ENCODE measurements at regions not wholly inside any gene's neighbourhood (a gene's known extent, or its start where the extent isn't known, plus 50 kb on each side); places are given as distances from the start of the nearest gene placed in this dataset.

DNA sequence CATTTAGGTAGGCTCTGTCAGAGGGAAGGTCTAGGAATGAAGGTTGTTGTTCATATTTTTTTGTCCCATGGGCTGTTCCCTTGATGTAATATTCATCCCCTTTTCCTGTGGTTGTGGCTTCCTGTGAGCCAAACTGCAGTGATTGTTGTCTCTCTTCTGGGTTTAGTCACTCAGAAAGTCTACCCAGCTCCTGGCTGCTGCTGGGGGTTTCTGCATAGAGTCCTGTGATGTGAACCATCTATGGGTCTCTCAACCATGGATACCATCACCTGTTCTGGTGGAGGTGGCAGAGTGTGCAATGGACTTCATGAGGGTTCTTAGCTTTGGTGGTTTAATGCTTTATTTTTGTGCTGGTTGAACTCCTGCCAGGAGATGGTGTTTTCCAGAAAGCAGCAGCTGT is 122.8 kb downstream of the ZC4H2 start:
- no peaks in the 10 kb centered on the region for H3K4me1 ChIP-seq (ENCODE audit: insufficient read depth)
- DNase-seq, result no peak
- no peaks in the 10 kb centered on the region for H3K9me2 ChIP-seq (ENCODE audit: insufficient read depth)
- no peaks in the 10 kb centered on the region for H3K27me3 ChIP-seq (replicated peaks; ENCODE audit: insufficient read depth)
- no peak overlapping the region for H2AFZ ChIP-seq
- no peaks in the 10 kb centered on the region for H3K79me2 ChIP-seq (ENCODE audit: insufficient read depth)
- no peaks in the 10 kb centered on the region for H3F3A ChIP-seq (ENCODE audit: insufficient read depth)
- H3K36me3 ChIP-seq (ENCODE audit: low read depth), result no peaks in the 10 kb centered on the region
- no peak overlapping the region for H3K4me3 ChIP-seq
- no peak for TF ChIP-seq EZH2phosphoT487 (IDR thresholded peaks at IDR 0.05; ENCODE audit: insufficient read depth, low read depth)
- TF ChIP-seq EZH2 (IDR thresholded peaks at IDR 0.05; ENCODE audit: insufficient read depth, poor library complexity, severe bottlenecking), result no peak
- H3K9ac ChIP-seq, result no peak overlapping the region
- H3K27ac ChIP-seq, result no peak overlapping the region
- no peaks in the 10 kb centered on the region for H3K9me3 ChIP-seq (ENCODE audit: low read depth)
- in situ Hi-C loops (cut with MboI), result no loop called here
- no peaks in the 10 kb centered on the region for H4K20me1 ChIP-seq (ENCODE audit: insufficient read depth)
- H3K4me2 ChIP-seq (ENCODE audit: unreplicated experiment), result no peak overlapping the region

DNA sequence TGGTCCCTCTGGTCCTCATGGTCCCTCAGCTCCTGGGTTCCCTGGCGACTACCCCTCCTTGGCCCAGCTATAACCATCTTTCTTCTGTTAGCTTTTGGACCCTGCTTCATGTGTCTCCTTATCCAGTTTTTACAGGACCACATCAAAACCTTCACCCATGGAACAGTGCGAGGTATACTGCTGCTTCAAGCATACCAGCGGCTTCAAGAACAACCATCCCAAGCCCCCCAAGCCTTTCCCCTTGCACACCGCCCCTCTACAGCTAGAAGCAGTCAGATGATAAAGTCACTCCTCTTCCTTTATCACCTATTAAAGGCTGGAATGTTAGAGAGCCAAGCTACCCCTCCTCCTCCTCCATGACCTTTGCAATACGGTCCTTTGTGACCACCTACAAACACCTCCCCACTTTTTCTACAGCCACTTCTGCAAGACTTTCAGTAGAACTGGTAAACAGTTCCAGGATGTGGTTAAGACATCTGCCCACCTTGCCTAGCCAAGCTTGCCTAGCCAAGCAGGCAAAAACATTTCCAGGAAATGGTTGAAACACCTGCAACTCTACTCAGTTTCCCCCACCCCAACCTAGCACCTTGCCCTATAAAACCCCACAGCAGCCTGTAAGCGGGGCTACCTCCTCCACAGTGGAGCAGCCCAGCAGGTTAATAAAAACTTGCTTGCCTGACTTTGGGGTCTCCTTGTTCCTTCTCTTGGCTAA is 125.7 kb downstream of the ZC4H2 start:
- H3K27ac ChIP-seq, result no peak overlapping the region
- in situ Hi-C loops (cut with MboI), result no loop called here
- no peaks in the 10 kb centered on the region for H3K9me2 ChIP-seq (ENCODE audit: insufficient read depth)
- H3F3A ChIP-seq (ENCODE audit: insufficient read depth), result no peaks in the 10 kb centered on the region
- H3K9me3 ChIP-seq (ENCODE audit: low read depth), result no peaks in the 10 kb centered on the region
- DNase-seq, result no peak
- H4K20me1 ChIP-seq (ENCODE audit: insufficient read depth), result no peaks in the 10 kb centered on the region
- no peaks in the 10 kb centered on the region for H3K4me1 ChIP-seq (ENCODE audit: insufficient read depth)
- 30 to 39% methylated on average over 6 of the region's 6 CpGs for WGBS, 2 experiments (ENCODE audit: low coverage in 1 of 2, low lambda C conversion rate in 2 of 2, missing lambda C conversion rate in 2 of 2)
- H3K79me2 ChIP-seq (ENCODE audit: insufficient read depth), result no peaks in the 10 kb centered on the region
- H3K36me3 ChIP-seq (ENCODE audit: low read depth), result no peaks in the 10 kb centered on the region
- H3K27me3 ChIP-seq (replicated peaks; ENCODE audit: insufficient read depth), result no peaks in the 10 kb centered on the region
- no peak overlapping the region for H3K9ac ChIP-seq
- H3K4me2 ChIP-seq (ENCODE audit: unreplicated experiment), result no peak overlapping the region
- H2AFZ ChIP-seq, result no peak overlapping the region
- no peak overlapping the region for H3K4me3 ChIP-seq
- TF ChIP-seq EZH2phosphoT487 (IDR thresholded peaks at IDR 0.05; ENCODE audit: insufficient read depth, low read depth) (no peak), EZH2 (IDR thresholded peaks at IDR 0.05; ENCODE audit: insufficient read depth, poor library complexity, severe bottlenecking) (no peak)

DNA sequence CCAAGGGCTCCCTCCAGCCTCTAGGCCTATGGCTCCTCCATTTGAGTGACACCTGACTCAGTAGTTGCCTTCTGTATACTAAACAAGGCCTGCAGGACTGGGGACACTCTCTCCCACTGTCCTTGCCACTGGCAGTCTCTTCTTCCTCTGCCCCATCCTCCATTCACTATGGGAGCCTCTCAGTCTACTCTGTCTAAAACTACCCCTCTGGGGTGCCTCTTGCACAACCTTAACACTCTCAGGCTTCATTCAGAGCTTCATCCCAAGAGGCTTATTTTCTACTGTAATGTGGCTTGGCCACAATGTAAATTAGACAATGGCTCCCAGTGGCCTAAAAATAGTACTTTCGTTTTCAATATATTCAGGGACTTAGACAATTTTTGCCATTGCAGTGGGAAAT is 133.0 kb downstream of the ZC4H2 start:
- DNase-seq, result no peak
- Histone ChIP-seq H2AFZ (no peak overlapping the region), H3K9ac (no peak overlapping the region), H3K4me2 (ENCODE audit: unreplicated experiment) (no peak overlapping the region), H3K36me3 (ENCODE audit: low read depth) (no peaks in the 10 kb centered on the region), H3K9me2 (ENCODE audit: insufficient read depth) (no peaks in the 10 kb centered on the region), H3F3A (ENCODE audit: insufficient read depth) (no peaks in the 10 kb centered on the region), H3K27ac (no peak overlapping the region), H3K9me3 (ENCODE audit: low read depth) (no peaks in the 10 kb centered on the region), H3K4me1 (ENCODE audit: insufficient read depth) (no peaks in the 10 kb centered on the region), H3K79me2 (ENCODE audit: insufficient read depth) (no peaks in the 10 kb centered on the region), H4K20me1 (ENCODE audit: insufficient read depth) (no peaks in the 10 kb centered on the region), H3K4me3 (no peak overlapping the region), H3K27me3 (replicated peaks; ENCODE audit: insufficient read depth) (no peaks in the 10 kb centered on the region)
- no peak for TF ChIP-seq EZH2phosphoT487 (IDR thresholded peaks at IDR 0.05; ENCODE audit: insufficient read depth, low read depth)
- no peak for TF ChIP-seq EZH2 (IDR thresholded peaks at IDR 0.05; ENCODE audit: insufficient read depth, poor library complexity, severe bottlenecking)
- 0% methylated on average over 1 of the region's 1 CpG for WGBS, 2 experiments (ENCODE audit: low coverage in 1 of 2, low lambda C conversion rate in 2 of 2, missing lambda C conversion rate in 2 of 2)
- in situ Hi-C loops (cut with MboI), result no loop called here

DNA sequence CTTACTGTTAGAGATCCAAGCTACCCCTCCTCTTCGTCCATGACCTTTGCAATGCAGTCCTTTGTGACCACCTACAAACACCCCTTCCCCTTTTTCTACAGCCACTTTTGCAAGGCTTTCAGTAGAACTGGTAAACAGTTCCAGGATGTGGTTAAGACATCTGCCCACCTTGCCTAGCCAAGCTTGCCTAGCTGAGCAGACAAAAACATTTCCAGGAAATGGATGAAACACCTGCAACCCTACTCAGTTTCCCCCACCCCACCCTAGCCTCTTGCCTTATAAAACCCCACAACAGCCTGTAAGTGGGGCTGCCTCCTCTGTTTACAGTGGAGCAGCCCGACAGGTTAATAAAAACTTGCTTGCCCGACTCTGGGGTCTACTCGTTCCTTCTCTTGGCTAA is 133.8 kb downstream of the ZC4H2 start:
- no peak for DNase-seq
- in situ Hi-C loops (cut with MboI), result no loop called here
- Histone ChIP-seq H4K20me1 (ENCODE audit: insufficient read depth) (no peaks in the 10 kb centered on the region), H2AFZ (no peak overlapping the region), H3K36me3 (ENCODE audit: low read depth) (no peaks in the 10 kb centered on the region), H3K9me2 (ENCODE audit: insufficient read depth) (no peaks in the 10 kb centered on the region), H3K27me3 (replicated peaks; ENCODE audit: insufficient read depth) (no peaks in the 10 kb centered on the region), H3K9me3 (ENCODE audit: low read depth) (no peaks in the 10 kb centered on the region), H3K4me1 (ENCODE audit: insufficient read depth) (no peaks in the 10 kb centered on the region), H3K79me2 (ENCODE audit: insufficient read depth) (no peaks in the 10 kb centered on the region), H3K4me3 (no peak overlapping the region), H3K9ac (no peak overlapping the region), H3K4me2 (ENCODE audit: unreplicated experiment) (no peak overlapping the region), H3F3A (ENCODE audit: insufficient read depth) (no peaks in the 10 kb centered on the region), H3K27ac (no peak overlapping the region)
- TF ChIP-seq EZH2phosphoT487 (IDR thresholded peaks at IDR 0.05; ENCODE audit: insufficient read depth, low read depth), result no peak
- TF ChIP-seq EZH2 (IDR thresholded peaks at IDR 0.05; ENCODE audit: insufficient read depth, poor library complexity, severe bottlenecking), result no peak
- WGBS, 2 experiments (ENCODE audit: low coverage in 1 of 2, low lambda C conversion rate in 2 of 2, missing lambda C conversion rate in 2 of 2), result 47 to 50% methylated on average over 4 of the region's 4 CpGs

DNA sequence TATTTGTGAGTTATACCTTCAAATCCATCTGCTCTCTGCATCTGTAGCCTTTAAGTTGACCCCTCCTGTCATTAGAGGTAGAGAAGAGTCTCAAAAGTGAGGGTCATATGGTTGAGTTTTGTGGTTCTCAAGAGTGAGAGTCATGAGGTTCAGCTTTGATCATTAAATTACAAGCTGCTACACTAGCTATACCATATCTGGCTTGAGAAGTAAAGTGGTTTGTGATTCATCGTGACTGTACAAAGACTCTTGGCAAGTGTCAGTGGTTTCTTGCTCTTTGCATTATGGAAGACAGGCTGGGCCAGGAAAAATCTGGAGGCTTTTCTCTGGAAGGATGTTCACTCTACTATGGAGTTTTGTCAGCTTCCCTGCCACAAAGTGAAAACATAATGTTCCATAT is 170.6 kb downstream of the ZC4H2 start:
- Histone ChIP-seq H3K4me3 (no peak overlapping the region), H3K79me2 (ENCODE audit: insufficient read depth) (no peaks in the 10 kb centered on the region), H3K9me3 (ENCODE audit: low read depth) (no peaks in the 10 kb centered on the region), H3K36me3 (ENCODE audit: low read depth) (no peaks in the 10 kb centered on the region), H3K4me1 (ENCODE audit: insufficient read depth) (no peaks in the 10 kb centered on the region), H3F3A (ENCODE audit: insufficient read depth) (no peaks in the 10 kb centered on the region), H3K27ac (no peak overlapping the region), H3K9me2 (ENCODE audit: insufficient read depth) (no peaks in the 10 kb centered on the region), H4K20me1 (ENCODE audit: insufficient read depth) (no peaks in the 10 kb centered on the region), H3K9ac (no peak overlapping the region), H3K27me3 (replicated peaks; ENCODE audit: insufficient read depth) (no peaks in the 10 kb centered on the region), H3K4me2 (ENCODE audit: unreplicated experiment) (no peak overlapping the region), H2AFZ (no peak overlapping the region)
- DNase-seq, result no peak
- in situ Hi-C loops (cut with MboI), result no loop called here
- 50% methylated on average over 1 of the region's 1 CpG for WGBS, 2 experiments (ENCODE audit: low coverage in 1 of 2, low lambda C conversion rate in 2 of 2, missing lambda C conversion rate in 2 of 2)
- TF ChIP-seq EZH2 (IDR thresholded peaks at IDR 0.05; ENCODE audit: insufficient read depth, poor library complexity, severe bottlenecking) (no peak), EZH2phosphoT487 (IDR thresholded peaks at IDR 0.05; ENCODE audit: insufficient read depth, low read depth) (no peak)
